ENCODE measurements at regions not wholly inside any gene's neighbourhood (a gene's known extent, or its start where the extent isn't known, plus 50 kb on each side); places are given as distances from the start of the nearest gene placed in this dataset.

DNA sequence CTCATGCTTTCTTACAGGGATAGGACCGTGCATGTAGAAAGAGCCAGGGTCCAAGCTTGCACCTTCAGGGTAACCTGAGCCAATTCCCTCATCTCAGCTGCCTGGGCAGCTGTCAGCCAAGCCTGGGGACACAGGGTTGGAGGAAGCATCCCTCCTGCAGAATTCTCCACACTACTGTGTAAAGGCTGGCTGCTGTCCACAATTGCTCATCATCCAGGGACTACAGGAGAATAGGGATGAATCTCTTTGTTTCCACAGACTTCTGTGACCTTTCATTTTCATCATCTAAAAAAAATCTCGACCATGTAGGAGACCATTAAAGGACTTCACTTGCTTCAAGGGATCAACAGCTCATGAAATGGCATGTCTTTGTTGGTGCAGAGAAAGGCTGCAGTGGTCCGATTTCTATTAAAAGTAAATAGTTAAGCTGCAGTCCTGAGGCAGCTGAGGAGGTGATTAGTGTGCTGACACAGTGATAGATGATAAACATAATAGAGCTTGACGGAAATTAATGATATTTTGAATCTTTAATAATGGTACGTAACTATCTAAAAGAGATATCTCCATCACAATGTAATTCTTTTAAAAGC, 74.4 kb upstream of the COPS8 start:
- H3K4me3 ChIP-seq (ENCODE audit: low read depth, low read length) = no peak overlapping the region
- DNase-seq (ENCODE audit: low read depth) = no peak
- TF ChIP-seq, protein P1, sequence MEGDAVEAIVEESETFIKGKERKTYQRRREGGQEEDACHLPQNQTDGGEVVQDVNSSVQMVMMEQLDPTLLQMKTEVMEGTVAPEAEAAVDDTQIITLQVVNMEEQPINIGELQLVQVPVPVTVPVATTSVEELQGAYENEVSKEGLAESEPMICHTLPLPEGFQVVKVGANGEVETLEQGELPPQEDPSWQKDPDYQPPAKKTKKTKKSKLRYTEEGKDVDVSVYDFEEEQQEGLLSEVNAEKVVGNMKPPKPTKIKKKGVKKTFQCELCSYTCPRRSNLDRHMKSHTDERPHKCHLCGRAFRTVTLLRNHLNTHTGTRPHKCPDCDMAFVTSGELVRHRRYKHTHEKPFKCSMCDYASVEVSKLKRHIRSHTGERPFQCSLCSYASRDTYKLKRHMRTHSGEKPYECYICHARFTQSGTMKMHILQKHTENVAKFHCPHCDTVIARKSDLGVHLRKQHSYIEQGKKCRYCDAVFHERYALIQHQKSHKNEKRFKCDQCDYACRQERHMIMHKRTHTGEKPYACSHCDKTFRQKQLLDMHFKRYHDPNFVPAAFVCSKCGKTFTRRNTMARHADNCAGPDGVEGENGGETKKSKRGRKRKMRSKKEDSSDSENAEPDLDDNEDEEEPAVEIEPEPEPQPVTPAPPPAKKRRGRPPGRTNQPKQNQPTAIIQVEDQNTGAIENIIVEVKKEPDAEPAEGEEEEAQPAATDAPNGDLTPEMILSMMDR (IDR thresholded peaks at IDR 0.05; ENCODE audit: low read depth, low read length, missing control alignments) = no peak

DNA sequence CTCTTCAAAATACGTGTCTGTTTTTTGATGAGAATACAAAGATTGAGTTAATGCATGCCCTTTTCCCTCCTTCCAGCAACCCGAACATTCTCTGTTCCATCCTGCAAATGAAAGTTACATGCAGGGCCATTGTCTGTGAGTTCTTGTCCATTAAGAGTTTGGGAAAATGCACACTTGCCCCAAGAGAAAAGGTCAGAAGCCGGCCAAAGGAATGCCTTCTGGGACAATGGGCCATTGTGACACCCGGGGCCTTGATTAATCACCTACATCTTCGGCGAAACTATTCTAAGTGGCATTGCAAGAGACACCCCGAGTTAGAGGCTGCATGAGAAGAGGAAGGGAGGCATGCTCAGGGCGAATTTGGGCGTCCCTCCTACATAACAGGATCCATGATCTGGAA, 73.7 kb upstream of the COPS8 start:
- no peak for DNase-seq (ENCODE audit: low read depth)
- no peak overlapping the region for H3K4me3 ChIP-seq (ENCODE audit: low read depth, low read length)
- TF ChIP-seq, protein P1 (IDR thresholded peaks at IDR 0.05; ENCODE audit: low read depth, low read length, missing control alignments) = no peak

DNA sequence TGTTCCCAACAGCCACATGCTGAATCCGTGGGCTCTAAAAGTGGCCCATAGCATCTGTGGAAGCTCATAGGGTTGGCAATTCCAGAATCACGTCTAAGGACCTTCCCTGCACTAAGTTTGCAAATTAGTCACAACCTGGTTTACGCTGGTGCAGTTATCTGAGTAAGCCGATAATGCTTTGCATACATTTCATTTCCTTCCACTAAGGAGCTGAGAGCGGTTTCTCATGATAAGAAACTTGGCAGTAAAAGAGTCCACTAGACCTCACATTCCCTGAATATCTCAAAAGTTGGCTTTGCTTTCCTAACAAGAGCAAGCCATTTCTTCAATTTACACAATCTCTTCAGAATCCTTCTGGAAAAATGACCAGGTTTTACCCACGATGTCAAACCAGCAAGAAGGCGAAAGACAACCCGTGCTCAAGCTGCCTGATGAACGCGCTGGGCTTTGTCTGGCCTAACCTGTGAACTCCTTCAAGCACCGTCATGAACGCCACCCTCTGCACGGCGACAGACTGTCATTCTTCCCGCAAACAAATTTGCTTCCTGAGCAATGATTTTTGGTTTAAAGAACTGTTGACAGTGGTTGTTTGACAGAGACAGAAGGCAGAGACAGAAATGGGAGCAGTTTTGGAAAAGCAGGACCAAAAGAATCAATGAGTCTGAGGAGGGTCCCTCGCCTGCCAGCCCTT, 73.0 kb upstream of the COPS8 start:
- DNase-seq (ENCODE audit: low read depth) = no peak
- TF ChIP-seq, protein P1 (IDR thresholded peaks at IDR 0.05; ENCODE audit: low read depth, low read length, missing control alignments) = no peak
- H3K4me3 ChIP-seq (ENCODE audit: low read depth, low read length) = no peak overlapping the region

DNA sequence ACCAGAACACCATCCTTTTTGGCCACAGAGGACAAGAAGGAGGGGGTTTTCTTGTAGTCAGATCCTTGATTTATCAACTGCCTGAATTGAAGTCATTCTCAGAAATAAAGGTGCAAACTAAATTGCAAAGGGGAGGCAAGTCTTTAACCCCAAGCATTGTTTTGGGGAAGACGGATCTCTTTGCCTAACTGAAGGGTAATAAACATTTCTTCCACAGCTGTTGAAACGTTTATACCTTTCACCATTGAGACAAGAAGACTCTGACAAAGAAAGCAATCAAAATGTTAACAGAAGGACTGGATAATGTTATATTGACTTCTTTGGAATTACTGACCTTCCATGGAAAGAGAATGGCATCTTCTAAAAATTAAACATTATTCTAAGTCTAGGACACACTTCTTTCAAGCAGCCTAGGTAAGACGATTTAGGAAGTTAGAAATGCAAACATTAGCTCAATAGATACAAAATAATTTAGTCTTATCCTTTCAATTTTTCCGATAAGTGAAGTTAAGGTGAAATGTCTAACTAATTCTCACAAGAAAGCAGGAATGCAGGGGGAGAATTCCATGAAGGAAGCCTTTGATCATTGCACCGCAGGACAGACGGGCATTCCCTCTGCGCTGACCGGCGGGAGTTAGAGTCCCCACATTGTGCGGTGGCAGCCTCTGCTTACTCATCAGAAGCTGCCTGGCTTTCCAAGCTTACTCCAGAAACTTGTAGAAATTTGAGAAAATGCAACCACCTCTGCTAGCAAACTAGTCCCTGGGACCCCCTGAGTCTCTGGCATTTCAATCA, 69.4 kb upstream of the COPS8 start:
- DNase-seq (ENCODE audit: low read depth) = no peak
- H3K4me3 ChIP-seq (ENCODE audit: low read depth, low read length) = no peak overlapping the region
- TF ChIP-seq, protein P1 (IDR thresholded peaks at IDR 0.05; ENCODE audit: low read depth, low read length, missing control alignments) = no peak

DNA sequence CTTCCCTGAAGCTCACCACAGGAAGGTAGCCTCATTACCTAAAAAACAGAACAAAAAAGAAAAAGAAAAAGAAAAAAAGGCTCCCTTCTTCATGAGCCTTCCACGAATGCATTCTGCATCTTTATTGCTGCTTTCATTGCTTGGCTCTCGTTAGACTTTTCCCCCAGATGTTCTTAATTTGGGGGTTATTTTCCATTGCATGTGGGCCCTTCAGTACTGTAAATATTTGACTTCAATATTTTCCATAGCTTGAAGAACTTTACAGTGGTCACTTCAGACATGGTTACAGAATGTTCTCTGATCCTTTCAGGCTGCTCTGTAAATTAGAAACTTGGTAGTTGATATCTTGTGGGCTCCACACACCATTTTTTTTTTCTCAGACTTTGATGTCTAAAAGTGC, 65.6 kb upstream of the COPS8 start:
- H3K4me3 ChIP-seq (ENCODE audit: low read depth, low read length) = no peak overlapping the region
- no peak for DNase-seq (ENCODE audit: low read depth)
- TF ChIP-seq, protein P1 (IDR thresholded peaks at IDR 0.05; ENCODE audit: low read depth, low read length, missing control alignments) = no peak

DNA sequence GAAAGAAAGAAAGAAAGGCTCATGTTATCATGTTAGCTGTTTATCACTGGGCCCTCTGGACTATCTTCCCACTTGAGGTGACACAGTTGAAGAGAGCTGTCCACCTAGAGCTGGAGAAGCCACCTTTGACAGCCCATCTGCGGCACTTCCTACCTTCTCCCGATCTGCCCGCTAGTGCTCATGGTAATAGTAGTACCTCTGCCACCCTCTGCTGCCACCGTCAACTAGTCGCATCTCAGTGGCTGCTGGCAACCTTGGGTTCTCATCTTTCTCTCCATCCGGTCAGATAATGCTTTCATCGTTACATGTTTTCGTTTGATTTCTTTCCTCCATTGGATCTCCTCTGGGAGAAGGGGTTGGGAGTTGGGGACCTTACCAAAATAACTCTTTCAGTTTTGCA, 63.2 kb upstream of the COPS8 start:
- no peak overlapping the region for H3K4me3 ChIP-seq (ENCODE audit: low read depth, low read length)
- TF ChIP-seq, protein P1 (IDR thresholded peaks at IDR 0.05; ENCODE audit: low read depth, low read length, missing control alignments) = no peak
- no peak for DNase-seq (ENCODE audit: low read depth)

Measured in GM12864 (cell line).